SU-DHL-6 (cell line): ENCODE measurements at regions not wholly inside any gene's neighbourhood (a gene's known extent, or its start where the extent isn't known, plus 50 kb on each side); places are given as distances from the start of the nearest gene placed in this dataset.

ENCODE experiments used
- H2AFZ ChIP-seq: fragments of 200-600 bp; sonication (generic); 2 replicates; pipeline ENCODE4 v1.6.1; 2014; ENCODE audit warnings: low read depth, mild to moderate bottlenecking, moderate library complexity, mixed read lengths, antibody characterized with exemption, low read length; ENCODE audit not compliant: severe bottlenecking
- H3F3A ChIP-seq: fragments of 200-600 bp; shearing (Covaris generic); 2 replicates; pipeline ENCODE4 v1.6.0; 2016; ENCODE audit warnings: antibody characterized with exemption, mild to moderate bottlenecking; ENCODE audit not compliant: insufficient read depth
- H3K27ac ChIP-seq: fragments of 200-600 bp; sonication (generic); 2 replicates; pipeline ENCODE4 v1.5.1; 2016; ENCODE audit warnings: low read depth, mild to moderate bottlenecking, low read length, moderate library complexity, mixed read lengths
- H3K27me3 ChIP-seq: fragments of 200-600 bp; sonication (generic), shearing (Covaris generic); 2 replicates; pipeline ENCODE4 v1.6.0; 2014; ENCODE audit warnings: mild to moderate bottlenecking, low read length
- H3K36me3 ChIP-seq: fragments of 200-600 bp; sonication (generic); 2 replicates; pipeline ENCODE4 v1.6.1; 2014; ENCODE audit warnings: mild to moderate bottlenecking, low read length, mixed read lengths
- H3K4me2 ChIP-seq: fragments of 300-600, 200-600 bp; shearing (Covaris generic), sonication (generic); 2 replicates; pipeline ENCODE4 v1.6.0; 2014; ENCODE audit warnings: low read length, low read depth, mild to moderate bottlenecking; ENCODE audit not compliant: poor library complexity, severe bottlenecking
- H3K4me3 ChIP-seq: fragments of 200-600 bp; sonication (generic); 2 replicates; pipeline ENCODE4 v1.5.1; 2014; ENCODE audit warnings: antibody characterized with exemption, low read length, mild to moderate bottlenecking, mixed read lengths; ENCODE audit not compliant: insufficient read depth, poor library complexity, severe bottlenecking
- H3K79me2 ChIP-seq: fragments of 200-600 bp; sonication (generic); 2 replicates; pipeline ENCODE4 v1.6.1; 2014; ENCODE audit warnings: mild to moderate bottlenecking, low read length, moderate library complexity; ENCODE audit not compliant: insufficient read depth
- H3K9ac ChIP-seq: fragments of 200-600 bp; sonication (generic); 2 replicates; pipeline ENCODE4 v1.7.0; 2014; ENCODE audit warnings: mild to moderate bottlenecking, low read length
- H3K9me2 ChIP-seq: fragments of 200-600 bp; sonication (generic); replicated peaks from 2 replicates; pipeline ENCODE4 v1.6.1; 2014; ENCODE audit warnings: low read length; ENCODE audit not compliant: insufficient read depth
- H3K9me3 ChIP-seq: fragments of 200-600 bp; sonication (generic); 2 replicates; pipeline ENCODE4 v1.6.1; 2014; ENCODE audit warnings: low read length, mixed read lengths; ENCODE audit not compliant: insufficient read depth
- H4K20me1 ChIP-seq: fragments of 200-600 bp; sonication (generic); 2 replicates; pipeline ENCODE4 v1.6.1; 2014; ENCODE audit warnings: low read depth, mild to moderate bottlenecking, antibody characterized with exemption, low read length, moderate library complexity, mixed read lengths
- EZH2phosphoT487 ChIP-seq: fragments of 200-600 bp; sonication (generic), shearing (Covaris generic); conservative IDR thresholded peaks from 2 replicates; pipeline ENCODE4 v1.6.1; 2018; ENCODE audit warnings: mild to moderate bottlenecking, antibody characterized with exemption, low read length, moderate library complexity, mixed read lengths
- TF ChIP-seq, protein P1 (sequence below): fragments of 200-600 bp; sonication (generic); IDR thresholded peaks from one replicate; pipeline ENCODE4 v1.5.1; 2017; ENCODE audit warnings: antibody characterized with exemption, mild to moderate bottlenecking, low read length, moderate library complexity; ENCODE audit not compliant: insufficient read depth, poor library complexity, severe bottlenecking

DNA sequence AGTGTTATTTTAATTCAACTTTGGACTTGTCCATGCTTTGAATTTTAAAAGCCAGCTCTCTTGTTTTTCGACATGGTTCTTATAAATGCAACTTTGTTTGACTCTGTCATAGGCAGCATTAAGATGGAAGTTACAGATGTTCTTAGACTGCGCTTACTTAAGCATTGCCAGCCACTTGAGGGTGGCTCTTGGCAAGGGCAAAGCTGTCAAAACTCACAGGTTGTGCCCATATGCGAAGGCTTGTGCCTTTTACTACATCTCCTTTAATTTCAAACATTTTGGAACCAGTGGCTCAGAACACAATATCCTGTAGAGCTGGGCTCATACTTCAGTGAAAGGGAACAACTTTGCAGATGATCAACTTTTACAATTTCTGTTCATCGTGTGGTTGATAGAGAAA lies 135.5 kb downstream of the TRAM1L1 start:
- H4K20me1 ChIP-seq = no peaks in the 10 kb centered on the region
- H3F3A ChIP-seq = no peaks in the 10 kb centered on the region
- no peak overlapping the region for H2AFZ ChIP-seq
- no peak overlapping the region for H3K27ac ChIP-seq
- H3K36me3 ChIP-seq = no peaks in the 10 kb centered on the region
- no peak overlapping the region for H3K9ac ChIP-seq
- no peaks in the 10 kb centered on the region for H3K9me3 ChIP-seq
- H3K4me2 ChIP-seq = no peak overlapping the region
- H3K4me3 ChIP-seq = no peak overlapping the region
- no peak for TF ChIP-seq EZH2phosphoT487
- TF ChIP-seq, protein P1, sequence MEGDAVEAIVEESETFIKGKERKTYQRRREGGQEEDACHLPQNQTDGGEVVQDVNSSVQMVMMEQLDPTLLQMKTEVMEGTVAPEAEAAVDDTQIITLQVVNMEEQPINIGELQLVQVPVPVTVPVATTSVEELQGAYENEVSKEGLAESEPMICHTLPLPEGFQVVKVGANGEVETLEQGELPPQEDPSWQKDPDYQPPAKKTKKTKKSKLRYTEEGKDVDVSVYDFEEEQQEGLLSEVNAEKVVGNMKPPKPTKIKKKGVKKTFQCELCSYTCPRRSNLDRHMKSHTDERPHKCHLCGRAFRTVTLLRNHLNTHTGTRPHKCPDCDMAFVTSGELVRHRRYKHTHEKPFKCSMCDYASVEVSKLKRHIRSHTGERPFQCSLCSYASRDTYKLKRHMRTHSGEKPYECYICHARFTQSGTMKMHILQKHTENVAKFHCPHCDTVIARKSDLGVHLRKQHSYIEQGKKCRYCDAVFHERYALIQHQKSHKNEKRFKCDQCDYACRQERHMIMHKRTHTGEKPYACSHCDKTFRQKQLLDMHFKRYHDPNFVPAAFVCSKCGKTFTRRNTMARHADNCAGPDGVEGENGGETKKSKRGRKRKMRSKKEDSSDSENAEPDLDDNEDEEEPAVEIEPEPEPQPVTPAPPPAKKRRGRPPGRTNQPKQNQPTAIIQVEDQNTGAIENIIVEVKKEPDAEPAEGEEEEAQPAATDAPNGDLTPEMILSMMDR = no peak
- H3K27me3 ChIP-seq = no peaks in the 10 kb centered on the region
- no peaks in the 10 kb centered on the region for H3K9me2 ChIP-seq
- no peaks in the 10 kb centered on the region for H3K79me2 ChIP-seq

DNA sequence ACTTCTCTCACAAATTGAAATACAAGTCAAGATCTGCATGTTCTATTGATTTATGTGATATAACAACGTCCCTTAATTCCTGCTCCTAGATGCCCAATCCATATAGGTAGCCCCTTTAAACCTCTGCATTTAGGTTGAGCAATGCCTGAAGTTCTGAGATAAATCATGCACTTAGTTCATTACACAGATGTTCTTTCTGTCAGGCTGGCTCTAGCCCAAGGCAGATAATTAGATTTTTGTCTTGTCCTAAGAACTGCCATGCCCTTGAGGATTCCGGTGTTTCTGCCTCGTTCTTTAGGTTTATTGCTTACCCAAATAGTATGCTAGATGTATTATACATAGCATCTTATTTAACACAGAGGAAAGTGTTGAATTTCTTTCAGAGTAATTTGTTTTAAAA lies 143.1 kb downstream of the TRAM1L1 start:
- Histone ChIP-seq H3K79me2 (no peaks in the 10 kb centered on the region), H3K36me3 (no peaks in the 10 kb centered on the region), H2AFZ (peak overlapping the region; percentile 13), H3K4me2 (no peak overlapping the region), H3F3A (no peaks in the 10 kb centered on the region), H4K20me1 (no peaks in the 10 kb centered on the region), H3K9ac (no peak overlapping the region), H3K4me3 (no peak overlapping the region), H3K27me3 (no peaks in the 10 kb centered on the region), H3K27ac (no peak overlapping the region), H3K9me2 (no peaks in the 10 kb centered on the region), H3K9me3 (no peaks in the 10 kb centered on the region)
- TF ChIP-seq, protein P1 = no peak
- TF ChIP-seq EZH2phosphoT487 = no peak

DNA sequence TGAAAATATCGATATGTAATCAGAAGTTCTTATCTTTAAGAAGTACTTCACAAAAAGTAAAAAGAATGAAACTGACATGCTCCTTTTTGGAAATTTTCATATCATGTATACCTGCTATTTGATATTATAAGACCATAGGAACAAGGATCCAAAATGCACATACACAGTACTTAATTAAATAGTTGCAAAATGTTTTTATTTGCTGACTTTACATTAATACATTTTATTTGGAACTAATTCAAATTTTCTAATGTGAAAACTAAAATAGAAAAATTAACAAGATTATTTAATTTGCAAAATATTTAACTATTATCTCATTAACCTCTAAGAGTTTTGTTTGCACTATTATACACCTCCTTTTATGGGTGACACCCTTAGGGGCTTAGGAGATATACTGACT lies 155.0 kb downstream of the TRAM1L1 start:
- no peaks in the 10 kb centered on the region for H3K36me3 ChIP-seq
- no peak overlapping the region for H3K27ac ChIP-seq

More for the DNA sequence above, 155.0 kb downstream of the TRAM1L1 start:
- H3K27me3 ChIP-seq = no peaks in the 10 kb centered on the region
- no peak overlapping the region for H3K4me2 ChIP-seq
- H4K20me1 ChIP-seq = no peaks in the 10 kb centered on the region
- H3K9ac ChIP-seq = no peak overlapping the region
- no peaks in the 10 kb centered on the region for H3K9me2 ChIP-seq
- H2AFZ ChIP-seq = no peak overlapping the region
- H3F3A ChIP-seq = no peaks in the 10 kb centered on the region
- H3K79me2 ChIP-seq = no peaks in the 10 kb centered on the region
- H3K4me3 ChIP-seq = no peak overlapping the region
- TF ChIP-seq EZH2phosphoT487 = no peak
- TF ChIP-seq, protein P1 = no peak
- H3K9me3 ChIP-seq = no peaks in the 10 kb centered on the region
